ENCODE measurements at regions not wholly inside any gene's neighbourhood (a gene's known extent, or its start where the extent isn't known, plus 50 kb on each side); places are given as distances from the start of the nearest gene placed in this dataset.
A peak's percentile ranks its signal among the peaks of the same experiment; 100 is the strongest.

DNA sequence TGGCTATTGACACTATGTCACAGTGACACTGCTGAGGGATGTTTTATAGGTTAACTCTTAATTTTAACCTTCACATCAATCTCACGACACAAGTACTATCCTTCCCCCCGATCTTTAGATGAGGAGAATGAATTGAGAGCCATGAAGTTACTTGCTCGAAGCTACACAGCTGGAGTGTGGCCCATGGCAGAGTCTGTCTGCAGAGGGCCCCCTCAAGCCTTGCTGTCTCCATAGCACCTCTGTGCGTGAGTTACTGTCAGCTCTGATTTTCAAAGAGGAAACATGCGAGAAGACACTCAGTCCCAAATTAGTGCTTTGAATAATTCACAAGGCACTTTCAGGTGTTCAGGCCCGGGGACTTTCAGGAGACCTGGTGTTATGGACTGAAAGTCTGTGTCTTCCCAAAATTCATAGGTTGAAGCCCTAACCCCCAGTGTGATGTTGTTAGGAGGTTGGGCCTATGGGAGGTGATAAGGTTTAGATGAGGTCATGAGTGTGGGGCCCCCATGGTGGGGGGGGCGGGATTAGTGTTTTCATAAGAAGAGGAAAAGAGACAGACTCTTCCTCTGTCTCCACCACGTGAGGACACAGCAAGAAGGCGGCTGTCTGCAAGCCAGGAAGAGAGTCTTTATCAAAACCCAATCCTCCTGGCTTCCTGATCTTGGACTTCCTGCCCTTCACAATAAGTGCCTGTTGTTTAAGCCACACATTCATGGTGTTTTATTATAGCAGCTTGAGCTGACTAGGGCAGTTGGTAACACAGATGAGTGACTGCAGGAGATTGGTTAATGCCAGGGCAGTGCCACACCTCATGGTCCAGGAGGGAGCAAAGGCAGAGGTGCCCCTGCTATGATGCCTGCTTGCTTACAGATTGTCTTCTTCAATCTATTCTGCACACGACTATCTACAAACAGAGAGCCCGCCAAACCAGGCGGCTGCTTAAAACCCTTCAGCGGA lies 281.8 kb downstream of the HAPSTR1 start:
- no peak for DNase-seq

GRCh38 chr16:9374061-9374460 lies 282.6 kb downstream of the HAPSTR1 start:
- no peak for DNase-seq

- peak in 2 of 3 donors; percentile 4 to 29 for DNase-seq
Observed at GRCh38 chr16:9378876-9379275, 287.4 kb downstream of the HAPSTR1 start.

GRCh38 chr16:9380221-9380620 lies 288.8 kb downstream of the HAPSTR1 start:
- no peak for DNase-seq

GRCh38 chr16:9381399-9381798 lies 290.0 kb downstream of the HAPSTR1 start:
- no peak for DNase-seq

DNA sequence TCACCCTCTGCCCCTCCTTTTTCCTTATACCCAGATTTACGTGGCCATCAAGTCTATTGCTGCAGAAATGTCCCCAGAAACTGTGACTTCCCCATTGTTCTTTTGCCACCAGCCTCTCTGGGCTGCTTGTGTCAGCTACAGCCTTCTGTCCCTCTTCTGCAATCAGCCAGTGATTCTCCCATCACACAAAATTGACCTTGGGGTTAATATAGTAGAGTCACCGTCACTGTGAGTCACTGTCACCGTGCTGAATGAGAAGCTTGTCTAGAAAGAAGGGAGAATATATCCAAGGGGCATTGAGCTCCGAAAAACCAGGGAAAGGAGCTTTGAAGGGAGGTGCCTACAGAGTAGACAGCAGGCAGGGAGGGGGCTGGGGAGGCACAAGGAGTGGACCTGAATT lies 290.5 kb downstream of the HAPSTR1 start:
- DNase-seq: no peak

DNA sequence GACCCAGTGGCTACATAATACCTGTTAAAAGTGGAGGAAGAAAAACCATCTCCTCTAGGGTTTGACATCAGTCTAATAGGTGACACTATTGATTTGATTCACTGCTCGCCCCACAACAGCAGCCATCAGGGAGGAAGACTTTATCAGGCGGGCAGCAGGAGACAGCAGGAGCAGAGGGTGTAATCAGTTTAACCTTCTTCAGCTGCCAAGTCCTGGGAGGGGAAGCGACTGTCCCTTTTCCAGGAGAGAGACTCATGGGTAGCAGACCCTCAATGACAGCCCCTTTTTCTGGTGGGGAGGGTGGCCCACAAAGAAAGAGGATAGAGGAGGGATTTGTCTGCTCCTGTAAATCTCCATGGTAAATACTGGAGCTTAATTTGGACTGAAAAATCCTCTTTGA lies 291.8 kb downstream of the HAPSTR1 start:
- no peak for DNase-seq

DNA sequence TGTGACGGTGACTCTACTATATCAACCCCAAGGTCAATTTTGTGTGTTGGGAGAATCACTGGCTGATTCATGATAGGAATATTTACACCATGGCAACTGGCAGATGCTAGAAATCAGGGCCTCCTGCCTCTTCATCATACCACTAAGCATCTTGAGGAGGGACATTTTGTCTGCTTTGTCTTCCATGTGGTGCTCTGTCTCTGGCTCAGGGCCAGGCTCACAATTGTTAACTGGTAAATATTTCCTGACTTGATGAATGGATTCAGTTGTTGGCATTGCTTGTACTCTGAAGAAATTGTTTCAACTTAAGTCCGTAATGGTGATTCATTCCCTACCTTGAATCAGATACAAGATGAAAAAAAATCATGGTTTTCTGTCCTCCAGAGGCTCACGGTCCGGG lies 292.7 kb downstream of the HAPSTR1 start:
- peak in 1 of 3 donors; percentile 5 for DNase-seq

- no peak for DNase-seq
Observed at GRCh38 chr16:9389543-9390207, 298.2 kb downstream of the HAPSTR1 start.

- no peak for DNase-seq
Observed at GRCh38 chr16:9392956-9393355, 301.5 kb downstream of the HAPSTR1 start.

- no peak for DNase-seq
Observed at GRCh38 chr16:9393591-9393990, 302.1 kb downstream of the HAPSTR1 start.

GRCh38 chr16:9395958-9396359 lies 304.5 kb downstream of the HAPSTR1 start:
- no peak for DNase-seq

DNA sequence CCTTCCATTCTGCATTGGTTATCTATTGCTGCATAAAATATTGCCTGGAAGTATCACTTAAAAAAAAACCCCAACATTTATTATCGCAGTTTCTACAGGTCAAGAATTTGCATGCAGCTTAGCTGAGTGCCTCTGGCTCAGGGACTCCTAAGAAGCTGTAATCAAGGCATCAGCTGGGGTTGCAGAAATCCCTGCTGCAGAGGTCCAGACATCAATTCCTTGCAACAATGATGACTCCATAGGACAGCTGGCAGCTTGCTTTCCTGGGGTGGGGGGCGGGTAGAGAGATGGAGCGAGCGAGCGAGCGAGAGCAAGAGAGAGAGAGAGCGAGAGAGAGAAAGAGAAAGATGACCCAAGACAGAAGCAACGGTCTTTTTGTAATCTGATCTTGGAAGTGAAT lies 308.1 kb downstream of the HAPSTR1 start:
- no peak for DNase-seq

GRCh38 chr16:9401173-9401572 lies 309.7 kb downstream of the HAPSTR1 start:
- DNase-seq: no peak

- no peak for DNase-seq
Observed at GRCh38 chr16:9402293-9402860, 310.9 kb downstream of the HAPSTR1 start.

DNA sequence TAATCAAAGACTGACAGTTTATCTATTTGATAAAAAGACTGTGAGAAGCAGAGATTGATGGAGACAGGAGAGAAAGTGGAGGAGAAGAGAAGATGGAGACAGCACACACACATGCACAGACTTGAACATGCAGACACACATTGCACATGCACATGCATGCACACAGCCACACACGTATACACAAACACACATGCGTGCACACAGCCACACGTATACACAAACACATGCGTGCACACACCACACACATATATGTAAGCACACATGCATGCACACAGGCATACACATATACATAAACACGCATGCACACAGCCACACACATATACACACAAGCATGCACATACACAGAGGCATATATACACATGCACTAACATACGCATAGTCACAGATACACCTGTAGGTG lies 313.4 kb downstream of the HAPSTR1 start:
- DNase-seq: no peak

- no peak for DNase-seq
Observed at GRCh38 chr16:9406038-9406712, 314.7 kb downstream of the HAPSTR1 start.

DNA sequence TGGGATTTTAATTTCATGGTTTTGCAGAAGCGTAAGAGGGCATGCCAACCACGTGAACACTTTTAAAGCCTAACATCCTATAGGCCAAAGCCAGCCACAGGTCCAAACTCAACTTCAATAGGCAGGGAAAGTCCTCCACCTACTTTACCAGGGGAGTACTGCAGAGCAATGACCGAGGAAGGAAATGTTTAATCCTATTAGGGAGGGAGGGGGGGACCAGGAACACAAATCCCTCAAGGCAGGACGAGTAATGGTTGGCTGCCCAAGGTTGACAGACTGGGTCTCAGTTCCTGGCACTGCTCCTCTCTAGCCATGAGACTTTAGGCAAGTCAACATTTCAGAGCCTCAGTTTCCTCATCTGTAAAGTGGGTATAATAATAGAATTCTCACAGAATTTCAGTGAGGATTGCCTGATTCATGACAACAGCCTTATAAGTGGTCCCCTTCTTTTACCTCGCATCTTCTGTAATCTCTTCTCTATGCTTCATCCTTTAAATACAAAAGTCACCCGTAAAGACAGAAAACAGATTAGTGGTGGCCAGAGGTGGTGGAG lies 315.8 kb downstream of the HAPSTR1 start:
- DNase-seq: no peak

- no peak for DNase-seq
Observed at GRCh38 chr16:9408297-9408878, 316.9 kb downstream of the HAPSTR1 start.

DNA sequence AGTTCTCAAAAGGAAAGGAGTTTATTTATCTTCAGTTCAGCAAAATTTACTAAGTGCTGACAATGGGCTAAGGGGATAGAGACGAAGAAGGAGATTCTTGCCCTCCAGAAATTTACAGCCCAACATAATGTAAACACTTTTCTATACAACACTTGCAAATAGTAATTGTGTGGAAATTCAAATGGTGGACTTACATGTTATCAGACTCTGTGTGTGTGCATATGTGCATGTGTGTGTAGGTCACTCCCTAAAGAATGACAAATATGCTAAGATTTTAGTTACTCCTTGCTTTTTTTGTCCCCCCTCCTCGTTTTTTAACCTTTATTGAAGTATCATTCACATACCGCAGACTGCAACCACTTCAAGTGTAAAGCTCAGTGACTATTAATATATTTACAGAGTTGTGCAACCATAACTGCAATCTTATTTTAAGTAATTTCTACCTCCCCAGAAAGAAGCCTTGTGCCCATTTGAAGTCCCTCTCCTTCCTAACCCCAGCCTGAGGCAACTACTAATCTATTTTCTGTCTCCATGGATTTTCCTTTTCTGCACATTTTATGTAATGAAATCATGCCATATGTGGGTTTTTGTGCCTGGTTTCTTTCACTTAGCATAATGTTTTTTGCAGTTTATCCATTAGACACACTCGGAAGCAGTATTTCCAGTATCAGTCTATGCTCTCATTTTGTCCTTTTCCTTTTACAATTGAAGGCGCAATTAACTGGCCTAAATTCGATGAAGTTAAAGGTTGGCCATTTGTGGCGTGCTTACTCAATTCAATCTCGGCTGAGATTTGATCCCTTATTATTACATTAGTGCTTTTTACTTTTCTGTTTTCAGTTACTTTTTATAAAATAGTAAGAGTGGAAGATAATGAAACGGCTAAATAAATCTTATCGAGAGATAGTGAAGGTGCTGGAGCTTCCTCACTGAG lies 318.4 kb downstream of the HAPSTR1 start:
- DNase-seq: no peak
